Neuronal stem cell (in vitro differentiated cells): ENCODE measurements at regions not wholly inside any gene's neighbourhood (a gene's known extent, or its start where the extent isn't known, plus 50 kb on each side); places are given as distances from the start of the nearest gene placed in this dataset.

Experiments
- DNase-seq: peaks from one replicate; pipeline ENCODE4 v3.0.0-alpha.2; 2013; ENCODE audit warnings: low spot score
- H2AFZ ChIP-seq: one replicate; pipeline ENCODE4 v1.6.1; 2013; ENCODE audit warnings: mild to moderate bottlenecking, low read length, inconsistent platforms
- H2AK5ac ChIP-seq: 2 replicates; pipeline ENCODE4 v1.6.1; 2013; ENCODE audit warnings: low read depth, mild to moderate bottlenecking, inconsistent platforms, low read length, moderate library complexity, mixed read lengths
- H2BK120ac ChIP-seq: 2 replicates; pipeline ENCODE4 v1.6.1; 2013; ENCODE audit warnings: low read depth, mild to moderate bottlenecking, inconsistent platforms, low read length, moderate library complexity, mixed read lengths
- H2BK12ac ChIP-seq: one replicate; pipeline ENCODE4 v1.6.1; 2013; ENCODE audit warnings: low read length, inconsistent platforms
- H2BK15ac ChIP-seq: 2 replicates; pipeline ENCODE4 v1.6.1; 2013; ENCODE audit warnings: mild to moderate bottlenecking, low read length, inconsistent platforms, mixed read lengths
- H2BK5ac ChIP-seq: one replicate; pipeline ENCODE4 v1.6.1; 2013; ENCODE audit warnings: inconsistent platforms, mild to moderate bottlenecking, low read length, moderate library complexity
- H3K14ac ChIP-seq: one replicate; pipeline ENCODE4 v1.6.1; 2013; ENCODE audit warnings: low read length, inconsistent platforms
- H3K18ac ChIP-seq: 2 replicates; pipeline ENCODE4 v1.6.1; 2013; ENCODE audit warnings: low read length, inconsistent platforms
- H3K23ac ChIP-seq: 2 replicates; pipeline ENCODE4 v1.6.1; 2013; ENCODE audit warnings: low read depth, mild to moderate bottlenecking, mixed read lengths, low read length, inconsistent platforms; ENCODE audit not compliant: poor library complexity
- H3K27ac ChIP-seq: replicated peaks from 3 replicates; pipeline ENCODE4 v1.5.1; 2013; ENCODE audit warnings: low read length, inconsistent platforms
- H3K27me3 ChIP-seq, 3 experiments: 2 replicates each; pipeline ENCODE4 v1.6.1; 2013; ENCODE audit warnings: low read length in 3 of 3, mild to moderate bottlenecking in 2 of 3, inconsistent platforms in 1 of 3, low read depth in 1 of 3, mixed read lengths in 1 of 3, moderate library complexity in 1 of 3; ENCODE audit not compliant: control insufficient read depth in 3 of 3, insufficient read depth in 3 of 3
- H3K36me3 ChIP-seq, 2 donors: replicated peaks in 1 of 2; 2 replicates each; pipeline ENCODE4 v1.6.1; 2013; ENCODE audit warnings: low read length in 2 of 2; ENCODE audit not compliant: control insufficient read depth in 2 of 2, insufficient read depth in 2 of 2
- H3K4ac ChIP-seq: 2 replicates; pipeline ENCODE4 v1.6.1; 2013; ENCODE audit warnings: inconsistent platforms, mild to moderate bottlenecking, low read length, moderate library complexity
- H3K4me1 ChIP-seq, 2 donors: 1 replicate in 1 of 2; 2 replicates in 1 of 2; pipeline ENCODE4 v1.6.1; 2013; ENCODE audit warnings: low read length in 2 of 2, low read depth in 1 of 2; ENCODE audit not compliant: control insufficient read depth in 2 of 2, insufficient read depth in 1 of 2
- H3K4me2 ChIP-seq: one replicate; pipeline ENCODE4 v1.6.1; 2013; ENCODE audit warnings: mild to moderate bottlenecking, low read length, inconsistent platforms; ENCODE audit not compliant: insufficient read depth, poor library complexity, severe bottlenecking
- H3K4me3 ChIP-seq, 2 donors: 2 replicates each; pipeline ENCODE4 v1.5.1; 2013; ENCODE audit warnings: low read length in 2 of 2, mild to moderate bottlenecking in 2 of 2, inconsistent platforms in 1 of 2, moderate library complexity in 1 of 2
- H3K79me1 ChIP-seq: one replicate; pipeline ENCODE4 v1.6.1; 2013; ENCODE audit warnings: low read depth, mild to moderate bottlenecking, inconsistent platforms, low read length, moderate library complexity
- H3K9ac ChIP-seq: one replicate; pipeline ENCODE4 v1.6.1; 2013; ENCODE audit warnings: mild to moderate bottlenecking, low read depth, low read length, inconsistent platforms; ENCODE audit not compliant: poor library complexity
- H3K9me3 ChIP-seq, 2 donors: replicated peaks in 1 of 2; 2 replicates each; pipeline versions ENCODE3 to v1.6.1; 2013; ENCODE audit warnings: low read length in 2 of 2, mild to moderate bottlenecking in 2 of 2, inconsistent platforms in 1 of 2, low read depth in 1 of 2, mixed read lengths in 1 of 2, moderate library complexity in 1 of 2; ENCODE audit not compliant: control insufficient read depth in 2 of 2, insufficient read depth in 1 of 2
- H4K8ac ChIP-seq: one replicate; pipeline ENCODE4 v1.6.1; 2013; ENCODE audit warnings: low read depth, mild to moderate bottlenecking, inconsistent platforms, low read length, moderate library complexity
- H4K91ac ChIP-seq: one replicate; pipeline ENCODE4 v1.6.1; 2013; ENCODE audit warnings: low read length, low read depth, mild to moderate bottlenecking, inconsistent platforms; ENCODE audit not compliant: poor library complexity
- WGBS, 2 donors: extraction: QIAGEN DNeasy Blood & Tissue Kit; methylation state at CpG; one replicate each; pipeline ENCODE4 v1.1.7; 2013; ENCODE audit warnings: missing lambda C conversion rate in 2 of 2, mixed read lengths in 1 of 2; ENCODE audit not compliant: insufficient read length in 2 of 2, insufficient replicate concordance in 1 of 2; ENCODE audit errors: extremely low coverage in 2 of 2; 5-methylcytosine and 5-hydroxymethylcytosine counted together

- Histone ChIP-seq H2BK12ac (no peak overlapping the region), H4K91ac (no peak overlapping the region), H4K8ac (no peak overlapping the region), H3K79me1 (no peaks in the 10 kb centered on the region), H3K27ac (no peak overlapping the region), H3K23ac (no peak overlapping the region), H3K4ac (no peak overlapping the region), H3K4me3 (no peak overlapping the region), H3K4me1 (peaks cover 0 to 5% of the 10 kb centered on the region in 2 donors), H2BK15ac (no peak overlapping the region), H3K27me3 (no peaks in the 10 kb centered on the region), H3K14ac (no peak overlapping the region), H3K4me2 (no peak overlapping the region), H3K18ac (no peak overlapping the region), H2BK120ac (no peak overlapping the region), H2AK5ac (no peak overlapping the region), H3K9ac (no peak overlapping the region), H3K36me3 (no peaks in the 10 kb centered on the region), H2AFZ (no peak overlapping the region), H3K9me3 (no peaks in the 10 kb centered on the region), H2BK5ac (no peak overlapping the region)
- no peak for DNase-seq
- no CpG with 5 or more reads among the region's 2 CpGs for WGBS, 2 donors
These were observed 102.6 kb upstream of the GUCY1A1 start for GRCh38 chr4:155564086-155564485.

DNA sequence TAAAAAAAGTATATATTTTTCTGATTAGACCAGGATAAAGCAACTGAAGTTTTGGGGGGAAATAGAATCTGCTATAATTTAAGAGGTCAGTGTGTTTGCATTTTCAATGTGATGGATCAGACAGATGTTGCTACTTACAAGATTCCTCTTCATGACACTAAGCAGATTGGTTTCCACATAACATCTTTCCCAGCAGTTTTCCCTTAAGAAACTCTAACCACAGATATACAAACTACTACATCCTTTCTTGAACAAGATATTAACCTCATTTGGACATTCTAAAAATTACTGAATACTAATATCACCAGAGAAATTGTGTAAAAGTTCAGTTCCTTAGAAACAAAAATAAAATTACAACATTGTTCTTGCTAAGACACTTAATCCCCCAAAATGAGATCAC is 106.7 kb upstream of the GUCY1A1 start:
- Histone ChIP-seq H3K9ac (no peak overlapping the region), H4K8ac (no peak overlapping the region), H3K4me1 (peaks cover 0 to 2% of the 10 kb centered on the region in 2 donors), H3K36me3 (no peaks in the 10 kb centered on the region), H3K27me3 (no peaks in the 10 kb centered on the region), H4K91ac (no peak overlapping the region), H2BK5ac (no peak overlapping the region), H3K23ac (no peak overlapping the region), H2AK5ac (no peak overlapping the region), H3K4me3 (no peak overlapping the region), H3K18ac (no peak overlapping the region), H3K14ac (no peak overlapping the region), H2AFZ (no peak overlapping the region), H2BK120ac (no peak overlapping the region), H2BK12ac (no peak overlapping the region), H3K4me2 (no peak overlapping the region), H3K27ac (no peak overlapping the region), H2BK15ac (no peak overlapping the region), H3K9me3 (no peaks in the 10 kb centered on the region), H3K79me1 (no peaks in the 10 kb centered on the region), H3K4ac (no peak overlapping the region)
- no peak for DNase-seq

GRCh38 chr4:155552180-155552579 is 114.5 kb upstream of the GUCY1A1 start:
- Histone ChIP-seq H3K18ac (no peak overlapping the region), H3K4me3 (no peak overlapping the region), H2BK15ac (no peak overlapping the region), H3K27me3 (no peaks in the 10 kb centered on the region), H2AFZ (no peak overlapping the region), H2BK120ac (no peak overlapping the region), H4K91ac (no peak overlapping the region), H3K27ac (no peak overlapping the region), H3K23ac (no peak overlapping the region), H3K9ac (no peak overlapping the region), H4K8ac (no peak overlapping the region), H3K4ac (no peak overlapping the region), H2BK5ac (no peak overlapping the region), H3K4me1 (peaks cover 0 to 2% of the 10 kb centered on the region in 2 donors), H2BK12ac (no peak overlapping the region), H3K9me3 (no peaks in the 10 kb centered on the region), H3K36me3 (no peaks in the 10 kb centered on the region), H3K14ac (peak overlapping the region; percentile 71), H3K4me2 (no peak overlapping the region), H3K79me1 (no peaks in the 10 kb centered on the region), H2AK5ac (peak overlapping the region; percentile 47)
- DNase-seq: no peak
- no CpG with 5 or more reads among the region's 3 CpGs for WGBS, 2 donors

DNA sequence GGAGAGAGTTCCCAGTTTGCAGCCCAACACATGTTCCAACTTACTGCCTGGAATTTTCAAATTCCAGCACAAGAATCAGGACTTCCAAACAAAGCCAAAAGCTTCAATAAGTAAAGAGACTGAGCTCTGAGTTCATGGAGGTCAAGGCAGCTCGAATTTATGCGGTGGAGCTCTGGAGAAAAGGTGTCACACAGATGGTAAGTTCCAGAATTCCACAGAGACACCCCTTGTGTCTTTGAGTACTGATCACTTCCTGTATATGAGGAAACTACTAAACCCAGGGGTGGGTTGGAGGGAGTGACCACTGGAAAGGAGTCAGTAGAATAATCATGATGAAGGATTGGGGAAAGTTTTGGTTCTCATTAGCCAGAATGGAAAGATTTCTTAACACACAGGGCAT is 118.5 kb upstream of the GUCY1A1 start:
- Histone ChIP-seq H4K8ac (no peak overlapping the region), H3K36me3 (no peaks in the 10 kb centered on the region), H3K14ac (no peak overlapping the region), H3K23ac (no peak overlapping the region), H2BK12ac (no peak overlapping the region), H3K4ac (no peak overlapping the region), H3K9me3 (peaks cover 0 to 8% of the 10 kb centered on the region in 2 donors), H3K27me3 (no peaks in the 10 kb centered on the region), H3K9ac (no peak overlapping the region), H3K4me2 (no peak overlapping the region), H2BK15ac (no peak overlapping the region), H2AFZ (no peak overlapping the region), H2AK5ac (no peak overlapping the region), H2BK120ac (no peak overlapping the region), H2BK5ac (no peak overlapping the region), H3K79me1 (no peaks in the 10 kb centered on the region), H3K4me1 (peaks cover 0 to 2% of the 10 kb centered on the region in 2 donors), H3K4me3 (no peak overlapping the region), H4K91ac (no peak overlapping the region), H3K18ac (no peak overlapping the region), H3K27ac (no peak overlapping the region)
- WGBS, 2 donors: no CpG with 5 or more reads among the region's 2 CpGs
- DNase-seq: no peak
